HTR-8/SVneo (cell line): ENCODE measurements at regions not wholly inside any gene's neighbourhood (a gene's known extent, or its start where the extent isn't known, plus 50 kb on each side); places are given as distances from the start of the nearest gene placed in this dataset.
A peak's percentile ranks its signal among the peaks of the same experiment; 100 is the strongest.

ENCODE experiments used
- DNase-seq: peaks from one replicate; pipeline ENCODE4 v3.0.0; 2011; ENCODE audit warnings: low spot score, mixed read lengths; ENCODE audit not compliant: insufficient read length
- FAIRE-seq: peaks from 2 replicates; lab custom pipeline; 2011; peaks lifted over from hg19 to GRCh38; lab: Jason Lieb, UNC

DNA sequence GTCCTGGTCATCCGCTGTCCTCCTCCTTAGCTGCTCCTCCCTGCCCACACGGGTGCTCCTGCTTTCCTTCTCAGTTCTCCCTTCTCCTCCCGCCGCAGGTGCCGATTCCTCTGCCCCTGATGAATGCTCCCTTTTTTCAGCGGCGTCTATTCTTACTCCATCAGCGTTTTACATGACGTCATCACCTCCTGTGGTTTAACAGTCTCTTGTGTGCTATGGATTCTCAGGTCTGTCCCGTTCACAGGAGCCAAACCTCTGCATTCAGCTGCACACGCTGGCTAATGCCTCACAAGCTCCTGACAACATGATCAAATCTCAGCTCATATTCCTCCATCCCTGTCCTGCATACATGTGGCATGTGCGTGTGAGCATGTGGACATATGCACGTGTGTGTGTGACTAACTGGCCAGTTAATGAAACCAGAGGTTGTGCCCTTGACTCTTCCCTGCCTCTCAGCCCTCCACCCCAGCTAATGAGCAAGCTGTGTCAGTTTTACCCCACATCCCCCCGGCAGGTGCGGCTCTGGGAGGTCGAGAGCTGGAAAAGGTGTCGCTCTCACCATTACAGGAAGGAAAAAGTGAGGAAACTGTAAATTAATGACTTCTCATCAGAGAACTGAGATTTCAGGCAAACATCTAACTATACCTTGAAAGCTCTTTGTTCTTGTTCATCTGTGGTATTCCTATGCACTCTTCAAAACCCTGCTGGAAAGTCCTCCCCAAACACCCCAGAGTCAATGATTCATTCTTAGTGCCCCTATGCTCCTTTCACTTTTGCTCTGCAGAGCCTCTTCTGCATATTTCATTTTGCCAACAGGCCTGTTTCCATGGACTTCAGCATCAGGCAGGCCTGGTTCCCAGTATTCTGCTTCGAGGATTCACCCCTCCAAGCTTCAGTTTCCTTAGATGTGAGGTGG lies 163.1 kb downstream of the TTLL2 start:
- FAIRE-seq (no peak), DNase-seq (no peak)

DNA sequence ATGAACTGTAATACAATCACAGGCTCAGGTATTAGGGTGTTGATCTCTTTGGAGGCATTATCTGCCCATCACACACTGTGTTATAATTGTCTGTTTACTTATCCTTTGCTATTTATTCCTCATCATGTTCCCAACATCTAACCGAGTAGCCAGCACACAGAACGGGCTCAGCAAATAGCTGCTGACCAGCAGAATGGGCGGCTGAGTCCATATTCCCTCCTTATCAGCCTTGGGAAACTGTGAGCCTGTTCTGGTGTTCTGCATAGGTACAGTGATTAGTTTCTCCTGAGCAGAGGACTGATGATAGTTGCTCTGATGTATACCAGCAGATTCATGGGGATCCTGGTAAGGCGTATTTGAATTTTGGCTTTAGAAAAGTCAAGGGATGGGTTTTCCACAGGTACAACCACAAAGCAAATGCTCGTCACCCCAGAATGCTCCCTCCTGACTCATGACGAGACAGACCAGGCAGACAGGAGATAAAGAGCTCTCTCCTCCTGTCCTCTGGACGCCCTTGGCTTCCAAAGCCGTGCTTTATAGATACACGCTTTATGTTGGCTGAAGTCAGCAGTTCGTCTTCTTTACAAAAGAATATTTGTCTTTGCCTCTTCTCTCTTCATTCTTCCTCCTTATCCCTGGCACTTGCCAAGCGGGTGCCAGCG lies 166.7 kb downstream of the TTLL2 start:
- no peak for FAIRE-seq

DNA sequence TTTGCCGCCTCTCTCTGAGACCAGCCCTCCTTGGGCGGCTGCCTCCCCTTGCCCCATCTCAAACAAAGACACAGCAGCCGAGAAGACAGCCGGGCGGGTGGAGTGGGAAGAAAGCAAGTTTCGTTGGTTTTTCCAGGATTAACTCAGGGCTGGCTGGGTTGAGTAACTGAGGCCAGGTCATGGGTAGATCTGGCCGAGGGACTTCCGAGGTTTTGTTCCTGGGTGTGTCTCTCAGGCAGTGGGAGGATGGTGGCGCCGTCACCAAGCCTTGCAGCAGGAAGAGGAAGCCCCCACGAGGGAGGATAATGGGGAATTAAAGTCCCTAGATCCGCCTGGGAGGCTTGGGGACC lies 167.2 kb downstream of the TTLL2 start:
- DNase-seq: no peak

More for the DNA sequence above, 166.7 kb downstream of the TTLL2 start:
- DNase-seq: no peak

DNA sequence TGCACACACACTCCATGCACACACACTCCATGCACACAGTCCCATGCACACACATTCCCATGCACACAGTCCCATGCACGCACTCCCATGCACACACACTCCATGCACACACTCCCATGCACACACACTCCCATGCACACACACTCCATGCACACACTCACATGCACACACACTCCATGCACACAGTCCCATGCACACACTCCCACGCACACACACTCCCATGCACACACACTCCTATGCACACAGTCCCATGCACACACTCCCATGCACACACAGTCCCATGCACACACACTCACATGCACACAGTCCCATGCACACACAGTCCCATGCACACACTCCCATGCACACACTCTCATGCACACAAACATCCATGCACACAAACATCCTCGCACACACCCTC lies 168.4 kb downstream of the TTLL2 start:
- FAIRE-seq: no peak
- no peak for DNase-seq

More for the DNA sequence above, 167.2 kb downstream of the TTLL2 start:
- no peak for FAIRE-seq

DNA sequence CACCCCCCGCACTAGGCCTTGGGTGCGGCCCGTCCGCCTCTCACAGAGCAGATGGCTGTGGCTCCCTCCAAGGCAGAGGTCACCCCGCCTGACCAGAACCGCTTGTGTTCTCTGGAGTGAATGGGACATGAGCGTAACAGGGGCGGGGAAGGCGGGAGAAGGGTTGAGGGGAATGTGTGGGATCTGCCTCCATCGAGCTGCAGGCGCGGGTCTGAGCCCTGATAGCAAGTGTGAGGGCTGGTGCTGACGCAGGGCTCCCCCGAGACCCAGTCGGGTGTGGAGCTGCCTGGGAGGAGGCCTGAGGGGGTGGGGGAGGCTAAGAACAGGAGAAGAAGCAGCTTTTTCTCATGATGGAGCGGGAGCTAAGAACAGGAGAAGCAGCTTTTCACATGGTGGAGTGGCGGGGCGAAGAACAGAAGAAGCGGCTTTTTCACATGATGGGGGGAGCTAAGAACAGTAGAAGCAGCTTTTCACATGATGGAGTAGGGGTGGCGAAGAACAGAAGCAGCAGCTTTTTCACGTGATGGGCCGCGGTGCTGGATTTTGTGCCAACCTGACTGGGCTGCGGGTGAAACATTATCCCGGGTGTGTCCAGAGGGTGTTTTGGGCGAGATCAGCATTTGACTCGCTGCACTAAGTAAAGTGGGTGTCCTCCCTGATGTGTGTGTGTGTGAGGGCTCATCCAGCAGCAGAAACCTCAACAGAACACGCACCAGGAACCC lies 169.3 kb downstream of the TTLL2 start:
- FAIRE-seq (no peak), DNase-seq (no peak)

DNA sequence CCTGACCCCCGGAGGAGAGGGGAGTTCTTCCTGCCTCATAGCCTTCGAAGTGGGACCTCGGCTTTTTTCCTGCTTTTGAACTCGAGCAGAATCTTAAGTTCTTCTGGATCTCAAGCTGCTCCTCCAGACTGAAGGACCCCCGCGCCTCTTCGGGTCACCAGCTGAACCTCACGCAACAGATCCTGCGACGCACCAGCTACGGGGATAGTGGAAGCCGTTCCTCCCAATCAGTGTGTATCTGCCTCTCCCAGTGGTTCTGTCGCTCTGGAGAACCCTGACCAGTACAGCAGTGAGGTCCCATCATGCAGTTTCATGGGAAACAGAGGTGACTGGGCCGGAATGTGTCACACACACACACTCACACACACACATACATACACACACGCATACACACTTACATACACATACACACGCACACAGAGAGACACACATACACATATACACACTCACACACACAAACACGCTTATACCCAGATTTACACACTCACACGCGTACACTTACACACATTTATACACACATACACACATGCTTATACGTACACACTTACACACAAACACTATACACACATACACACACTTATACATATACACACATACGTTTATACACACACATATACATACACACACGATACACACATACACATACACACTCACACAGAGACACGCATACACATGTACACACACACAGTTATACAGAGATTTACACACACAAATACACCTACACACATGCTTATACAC lies 170.0 kb downstream of the TTLL2 start:
- FAIRE-seq: peak; percentile 54

DNA sequence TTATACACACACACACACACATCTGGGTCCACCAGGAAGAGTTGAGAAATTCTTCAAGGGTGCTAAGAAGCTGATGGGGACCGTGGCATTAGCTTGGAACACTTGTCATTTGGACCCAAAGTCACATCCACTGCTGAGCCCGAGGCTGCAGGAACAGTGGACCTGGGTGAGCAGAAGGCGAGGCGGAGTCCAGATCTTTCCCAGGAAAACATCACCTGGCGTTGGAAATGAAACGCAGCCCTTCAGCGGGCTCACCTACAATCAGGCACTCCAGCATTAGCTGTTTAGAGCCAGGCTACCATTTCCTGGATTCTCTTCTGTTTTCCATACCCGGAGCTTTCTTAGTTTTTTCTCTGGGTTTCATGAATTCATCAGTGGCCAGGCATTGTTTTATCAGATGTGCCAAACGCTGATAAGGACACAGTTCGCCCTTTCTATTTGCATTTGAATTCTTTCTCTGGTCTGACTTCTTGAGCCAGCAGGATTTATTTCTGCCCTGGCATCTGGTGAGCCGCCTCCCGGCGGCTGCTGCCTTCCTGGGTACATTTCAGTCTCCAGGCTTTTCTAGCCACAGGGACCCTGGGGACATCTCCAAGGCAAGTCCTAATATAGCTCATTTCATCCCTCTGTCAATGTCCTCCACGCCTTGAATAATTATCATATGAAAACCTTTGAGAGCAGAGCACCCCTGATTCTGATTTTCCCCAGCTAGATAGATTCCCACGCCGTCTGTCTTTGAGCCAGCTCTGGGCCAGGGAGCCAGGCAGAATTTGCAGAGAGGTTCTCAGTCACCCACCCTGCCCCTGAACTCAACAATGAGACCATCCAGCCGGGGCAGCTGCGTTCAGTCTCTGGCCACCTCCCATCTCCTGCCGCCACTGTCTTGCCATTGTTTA lies 170.9 kb downstream of the TTLL2 start:
- FAIRE-seq (no peak), DNase-seq (no peak)

More for the DNA sequence above, 170.0 kb downstream of the TTLL2 start:
- DNase-seq: no peak

DNA sequence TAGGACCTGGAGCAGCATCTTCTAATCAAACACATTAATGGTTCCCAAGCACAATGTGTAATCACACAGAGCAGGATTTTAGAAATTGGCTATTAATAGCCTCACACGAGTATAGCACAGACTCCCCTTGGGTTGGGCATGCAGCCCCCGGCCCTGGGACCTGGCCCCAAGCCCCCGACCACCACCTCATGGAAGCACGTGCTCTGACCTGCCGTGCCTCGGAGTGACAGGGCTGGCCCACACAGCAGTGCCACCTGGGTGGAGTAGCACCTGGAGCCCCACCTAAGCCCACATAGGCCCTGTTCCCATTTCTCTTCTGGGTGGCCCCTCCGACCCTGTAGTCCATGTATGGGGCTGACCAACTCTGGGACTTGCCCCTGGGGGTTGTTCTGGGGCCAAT lies 171.8 kb downstream of the TTLL2 start:
- FAIRE-seq: no peak
- DNase-seq: no peak

DNA sequence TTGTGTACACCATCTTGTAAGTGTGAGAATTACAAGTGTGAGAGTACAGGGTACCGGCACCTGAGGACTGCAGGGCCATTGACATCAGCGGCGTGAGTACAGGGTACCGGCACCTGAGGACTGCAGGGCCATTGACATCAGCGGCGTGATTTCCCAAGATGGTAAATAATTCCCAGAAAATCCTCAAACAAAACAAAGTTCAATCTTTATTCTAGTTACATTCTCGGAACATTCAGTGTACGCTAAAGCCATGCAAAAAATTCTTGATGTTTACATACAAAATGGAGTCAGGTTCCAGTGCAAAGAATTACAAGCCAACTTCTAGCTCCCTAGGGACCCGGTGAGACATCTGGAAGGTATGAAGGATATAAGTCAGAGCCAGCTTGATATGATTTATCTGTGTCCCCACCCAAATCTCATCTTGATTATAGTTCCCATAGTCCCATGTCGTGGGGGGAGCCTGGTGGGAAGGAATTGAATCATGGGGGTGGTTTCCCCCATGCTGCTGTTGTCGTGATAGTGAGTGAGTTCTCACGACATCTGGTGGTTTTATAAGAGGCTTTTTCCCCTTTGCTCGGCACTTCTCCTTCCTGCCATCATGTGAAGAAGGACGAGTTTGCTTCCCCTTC lies 172.7 kb downstream of the TTLL2 start:
- DNase-seq (no peak), FAIRE-seq (no peak)

DNA sequence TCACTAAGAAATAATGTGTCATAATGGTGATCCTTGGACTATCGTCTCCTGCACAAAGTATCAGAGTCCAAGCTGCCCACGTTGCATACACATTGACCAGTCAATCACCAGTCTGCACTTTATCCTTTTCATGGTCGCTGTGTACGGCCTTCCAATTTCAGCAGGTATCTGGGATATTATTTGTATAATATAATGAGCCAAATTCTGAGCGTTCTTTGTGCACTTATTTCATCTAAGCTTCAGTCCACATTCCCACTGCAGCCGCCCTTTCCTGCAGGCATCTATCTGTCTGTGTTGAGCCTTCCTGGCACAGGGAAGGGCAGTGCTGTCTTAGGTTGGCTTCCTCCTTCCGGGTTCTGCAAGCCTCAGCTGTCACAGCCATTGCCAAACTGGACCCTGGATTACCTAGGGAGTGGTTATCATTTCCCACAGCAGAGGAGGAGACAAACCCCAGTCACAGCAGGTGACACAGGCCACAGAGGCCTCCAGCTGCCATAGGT lies 174.3 kb downstream of the TTLL2 start:
- DNase-seq: no peak
- FAIRE-seq: no peak

DNA sequence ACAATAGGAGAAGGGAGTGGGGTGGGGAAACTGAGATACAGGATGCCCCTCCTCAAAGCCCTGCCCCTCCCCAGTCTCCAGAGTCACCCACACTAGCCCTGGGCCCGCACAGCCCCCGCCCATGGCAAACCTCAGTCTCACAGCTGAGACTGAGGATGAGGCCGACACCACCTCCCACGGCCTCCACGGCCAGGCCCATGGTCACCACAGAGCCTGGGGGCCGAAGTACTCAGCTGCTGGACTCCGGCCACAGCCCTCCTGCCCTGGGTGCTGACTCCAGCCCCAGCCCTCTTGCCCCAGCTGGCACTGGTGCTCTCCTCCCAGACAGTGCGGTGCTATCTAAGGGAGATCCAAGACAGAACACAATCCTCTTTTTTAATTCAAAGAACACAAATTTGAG lies 176.1 kb downstream of the TTLL2 start:
- no peak for DNase-seq
- no peak for FAIRE-seq

DNA sequence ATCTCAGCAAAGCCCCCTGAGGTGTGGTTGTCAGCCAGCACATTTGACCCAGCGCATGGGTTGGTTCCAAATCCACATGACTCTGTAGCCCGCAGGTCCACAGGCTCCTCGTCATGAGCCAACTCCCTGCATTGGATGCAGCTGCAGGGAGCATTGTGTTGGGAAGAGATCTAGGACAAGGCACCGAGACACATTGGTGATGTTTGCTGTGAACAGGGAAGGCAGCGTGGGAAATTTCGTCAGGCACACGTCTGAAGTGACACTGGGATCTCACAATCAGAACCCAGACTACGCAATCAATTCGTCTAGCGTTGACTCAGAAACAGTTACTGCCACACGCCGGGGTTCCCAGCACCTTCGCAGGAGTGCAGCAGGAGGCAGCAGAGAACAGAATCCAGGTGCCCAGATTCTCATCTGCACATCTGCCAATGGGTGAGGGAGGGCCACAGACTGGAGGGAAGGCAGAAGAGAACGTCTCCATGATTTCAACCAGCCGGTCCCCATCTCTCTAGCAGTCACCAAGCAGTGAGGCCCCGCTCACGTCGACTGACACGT lies 177.0 kb downstream of the TTLL2 start:
- FAIRE-seq: no peak
- DNase-seq: peak; percentile 12

DNA sequence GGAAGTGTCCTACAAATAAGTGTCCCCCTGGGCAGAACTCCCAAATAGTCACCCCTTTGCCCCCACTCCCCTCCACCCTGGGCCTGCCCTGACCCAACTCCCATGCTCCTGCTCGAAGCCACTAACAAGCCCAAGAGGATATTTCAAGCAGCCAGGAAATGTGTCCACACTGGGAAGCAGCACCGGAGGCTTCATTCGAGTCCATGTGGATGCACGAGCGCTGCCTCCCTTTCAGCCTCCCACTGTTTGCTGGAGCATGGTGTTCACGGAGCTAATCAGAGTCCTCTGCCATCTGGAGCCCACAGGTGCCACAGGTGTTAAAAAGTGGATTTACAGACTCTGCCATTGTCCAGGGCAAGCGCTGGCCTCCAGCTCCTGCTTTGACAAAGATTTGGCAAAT lies 177.6 kb downstream of the TTLL2 start:
- DNase-seq (no peak), FAIRE-seq (no peak)

DNA sequence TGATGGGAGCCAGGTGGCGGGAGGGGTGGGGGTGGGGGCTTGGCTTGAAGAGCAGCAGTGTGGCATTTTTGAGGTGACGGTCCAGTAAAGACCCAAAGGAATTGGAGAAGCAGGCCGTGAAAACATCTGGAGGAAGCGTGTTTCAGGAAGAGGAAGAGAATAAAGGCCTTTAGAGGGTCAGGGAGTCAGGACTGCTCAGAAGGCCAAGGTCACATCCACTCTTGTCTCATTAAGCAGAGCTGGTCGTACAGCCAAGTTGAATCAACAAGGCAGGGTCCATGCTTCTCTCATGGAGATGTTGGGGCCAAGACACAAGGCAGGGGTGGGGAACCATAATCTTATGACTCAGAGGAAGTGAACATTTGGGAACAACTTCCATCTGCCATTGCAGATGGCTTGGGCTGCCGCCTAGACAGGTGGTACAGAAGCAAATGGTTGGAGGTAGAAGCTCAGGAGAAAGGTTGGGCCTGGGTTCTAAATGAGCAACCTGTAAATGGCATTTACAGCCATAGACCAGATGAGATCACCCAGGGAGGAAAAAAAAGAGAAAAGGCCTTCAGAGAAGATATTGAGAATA lies 179.6 kb downstream of the TTLL2 start:
- DNase-seq: no peak
- no peak for FAIRE-seq

DNA sequence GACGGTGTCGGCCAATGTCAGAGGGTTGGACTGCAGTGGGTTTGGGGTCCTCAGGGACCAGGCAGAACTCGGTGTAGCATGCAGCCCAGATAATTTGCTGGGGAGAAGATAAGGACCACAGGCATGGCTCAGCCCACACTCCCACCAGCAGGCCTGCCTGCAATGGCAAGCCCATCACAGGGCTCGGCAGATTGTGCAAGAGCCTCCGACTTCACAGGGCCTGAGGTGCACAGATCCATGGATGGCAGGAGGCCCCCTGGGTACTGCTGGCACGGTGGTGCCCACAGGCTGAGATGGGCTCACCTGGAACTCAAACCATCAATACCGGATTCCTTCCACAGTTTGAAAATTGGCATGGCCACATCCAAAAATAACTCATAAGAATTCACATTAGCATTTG lies 180.3 kb downstream of the TTLL2 start:
- DNase-seq: no peak
- FAIRE-seq: no peak

DNA sequence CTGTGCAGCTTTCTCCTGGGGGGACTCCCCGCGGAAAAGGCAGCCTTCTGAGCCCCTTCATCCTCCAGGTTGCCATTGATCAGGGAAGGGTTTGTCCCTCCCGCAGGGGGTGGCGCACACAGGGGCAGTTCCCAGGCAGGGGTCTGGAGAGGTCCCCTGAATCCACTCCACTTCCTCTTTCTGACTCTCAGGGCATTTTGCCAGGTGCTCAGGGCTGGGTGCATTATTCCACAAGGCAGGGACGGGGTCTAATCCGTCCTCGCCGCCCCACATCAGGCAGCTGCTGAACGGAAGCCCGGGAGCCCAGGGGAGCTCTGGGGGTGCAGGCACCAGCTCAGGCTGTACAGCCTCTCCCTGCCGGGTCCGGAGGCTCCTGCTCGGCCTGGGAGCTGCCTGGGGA lies 180.9 kb downstream of the TTLL2 start:
- DNase-seq (no peak), FAIRE-seq (no peak)

DNA sequence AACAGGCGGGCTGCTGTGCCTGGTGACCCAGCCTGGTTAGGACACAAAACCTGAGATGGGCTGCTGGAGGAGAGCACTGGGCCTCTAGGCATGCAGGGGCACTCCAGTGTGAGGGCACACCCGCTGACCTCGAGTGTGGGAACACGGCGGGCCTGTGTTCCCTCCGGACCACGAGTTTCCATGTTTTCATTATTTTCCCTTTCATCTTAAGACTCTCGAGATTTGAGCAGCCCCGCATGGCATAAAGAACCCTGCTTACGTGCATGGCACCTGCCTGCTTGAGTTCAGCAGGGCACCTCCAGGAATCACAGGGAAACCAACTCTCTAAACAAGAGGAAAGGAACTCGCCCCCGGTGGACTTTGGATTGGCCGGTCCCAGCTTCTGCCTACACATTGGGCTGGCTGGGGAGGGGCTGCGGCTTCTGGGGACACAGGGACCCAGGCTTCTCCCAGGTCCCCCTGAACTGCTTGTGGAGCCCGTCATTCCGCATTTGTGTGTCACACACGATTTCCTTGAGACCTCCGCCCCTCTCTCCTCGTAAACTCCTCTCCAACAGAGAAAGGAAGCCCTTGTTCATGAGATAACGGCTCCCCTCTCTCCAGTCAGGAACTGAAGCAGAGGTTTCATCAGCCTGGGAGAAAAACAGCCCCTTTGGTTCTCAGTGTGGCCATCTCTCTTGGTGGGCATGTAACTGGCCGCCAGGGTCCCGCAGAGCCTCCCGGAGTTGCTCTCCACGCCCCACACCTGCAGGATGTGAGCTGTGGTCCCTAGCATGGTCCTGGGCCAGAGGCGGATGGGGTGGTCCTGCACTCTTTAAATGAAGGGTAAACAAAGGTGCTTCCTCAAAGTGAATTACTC lies 181.8 kb downstream of the TTLL2 start:
- no peak for DNase-seq

More for the DNA sequence above, 181.8 kb downstream of the TTLL2 start:
- no peak for FAIRE-seq
